Activated CD4-positive, alpha-beta T cell treated with anti-CD3 and anti-CD28 coated beads, Interleukin-2, amount 50 U/mL, for 24 hours (primary cell): ENCODE measurements at regions not wholly inside any gene's neighbourhood (a gene's known extent, or its start where the extent isn't known, plus 50 kb on each side); places are given as distances from the start of the nearest gene placed in this dataset.

Source experiments
- DNase-seq, 2 donors: peaks; one replicate each; pipeline ENCODE4 v3.0.0-alpha.2; 2020; ENCODE audit warnings: low read depth in 1 of 2, low spot score in 1 of 2

GRCh38 chr10:78873413-78873812 is 195.4 kb upstream of the ZMIZ1 start:
- DNase-seq = no peak

- no peak for DNase-seq
Measured at GRCh38 chr10:78875331-78875877, 193.4 kb upstream of the ZMIZ1 start.

- no peak for DNase-seq
Measured at GRCh38 chr10:78875932-78876331, 192.8 kb upstream of the ZMIZ1 start.

- no peak for DNase-seq
Measured at GRCh38 chr10:78876449-78876848, 192.3 kb upstream of the ZMIZ1 start.

GRCh38 chr10:78879621-78880020 is 189.1 kb upstream of the ZMIZ1 start:
- no peak for DNase-seq

GRCh38 chr10:78886129-78886528 is 182.6 kb upstream of the ZMIZ1 start:
- DNase-seq = no peak

- DNase-seq = no peak
Measured at GRCh38 chr10:78889536-78890063, 179.2 kb upstream of the ZMIZ1 start.

GRCh38 chr10:78890506-78890905 is 178.3 kb upstream of the ZMIZ1 start:
- DNase-seq = no peak

GRCh38 chr10:78891741-78892140 is 177.0 kb upstream of the ZMIZ1 start:
- no peak for DNase-seq

GRCh38 chr10:78892338-78893176 is 176.2 kb upstream of the ZMIZ1 start:
- no peak for DNase-seq

GRCh38 chr10:78893217-78893616 is 175.5 kb upstream of the ZMIZ1 start:
- DNase-seq = no peak

- no peak for DNase-seq
Measured at GRCh38 chr10:78894089-78894840, 174.5 kb upstream of the ZMIZ1 start.

- DNase-seq = no peak
Measured at GRCh38 chr10:78894841-78895195, 173.9 kb upstream of the ZMIZ1 start.

- no peak for DNase-seq
Measured at GRCh38 chr10:78895469-78895868, 173.3 kb upstream of the ZMIZ1 start.

GRCh38 chr10:78896159-78896928 is 172.4 kb upstream of the ZMIZ1 start:
- no peak for DNase-seq

GRCh38 chr10:78898341-78899097 is 170.2 kb upstream of the ZMIZ1 start:
- no peak for DNase-seq

- DNase-seq = no peak
Measured at GRCh38 chr10:78899098-78899754, 169.5 kb upstream of the ZMIZ1 start.

- DNase-seq = no peak
Measured at GRCh38 chr10:78899996-78900714, 168.6 kb upstream of the ZMIZ1 start.

GRCh38 chr10:78900715-78901430 is 167.9 kb upstream of the ZMIZ1 start:
- DNase-seq = no peak
